Gastrocnemius medialis (tissue), 4 donors: ENCODE measurements at regions not wholly inside any gene's neighbourhood (a gene's known extent, or its start where the extent isn't known, plus 50 kb on each side); places are given as distances from the start of the nearest gene placed in this dataset.
"Not testable (repeated sequence)": the region's sequence is repeated elsewhere in the genome, so short reads cannot be mapped to it uniquely, and the experiment has no call there.

ENCODE experiments used
- ATAC-seq, 2 donors: fragments of 150-250 bp; one replicate each; pipeline ENCODE4 v1.9.1; 2016
- DNase-seq, 2 donors: peaks; one replicate each; pipeline ENCODE4 v3.0.0-alpha.2; 2019
- H3K27ac ChIP-seq, 4 donors: fragments of 200-600 bp; sonication (generic); 1 replicate in 1 of 4; 2 replicates in 3 of 4; pipeline ENCODE4 v1.5.1; 2016 to 2018; ENCODE audit warnings: mild to moderate bottlenecking in 2 of 4, moderate library complexity in 1 of 4
- H3K27me3 ChIP-seq, 3 donors: fragments of 200-600 bp; sonication (generic) in 2 of 3; 1 replicate in 1 of 3; 2 replicates in 2 of 3; pipeline versions ENCODE4 v1.5.1 to v1.6.0; 2016 to 2019; ENCODE audit warnings: mild to moderate bottlenecking in 1 of 3, moderate library complexity in 1 of 3
- H3K36me3 ChIP-seq, 2 donors: fragments of 200-600 bp; sonication (generic) in 1 of 2; one replicate each; pipeline ENCODE4 v1.5.1; 2017 to 2018
- H3K4me1 ChIP-seq, 2 donors: fragments of 200-600 bp; sonication (generic) in 1 of 2; one replicate each; pipeline ENCODE4 v1.5.1; 2016 to 2017; ENCODE audit warnings: mild to moderate bottlenecking in 2 of 2
- H3K4me3 ChIP-seq, 4 donors: fragments of 200-600 bp; sonication (generic) in 3 of 4; 1 replicate in 1 of 4; 2 replicates in 3 of 4; pipeline ENCODE4 v1.5.1; 2016 to 2019; ENCODE audit warnings: mild to moderate bottlenecking in 2 of 4
- H3K9me3 ChIP-seq, 3 donors: fragments of 200-600 bp; sonication (generic) in 2 of 3; 1 replicate in 1 of 3; 2 replicates in 2 of 3; pipeline ENCODE4 v1.5.1; 2016 to 2019
- CTCF ChIP-seq, 5 experiments: fragments of 450-650 bp in 3 of 5; fragments of 200-600 bp in 2 of 5; sonication (generic) in 2 of 5; IDR thresholded peaks in 4 of 5; conservative IDR thresholded peaks in 1 of 5; 1 replicate in 4 of 5; 2 replicates in 1 of 5; pipeline ENCODE4 v1.5.1; 2016 to 2019; ENCODE audit warnings: antibody characterized with exemption in 5 of 5, mild to moderate bottlenecking in 3 of 5, moderate library complexity in 3 of 5
- POLR2A ChIP-seq, 2 donors: fragments of 450-650 bp; IDR thresholded peaks; one replicate each; pipeline ENCODE4 v1.6.1; 2017; ENCODE audit warnings: antibody characterized with exemption in 2 of 2, mild to moderate bottlenecking in 2 of 2, moderate library complexity in 2 of 2
- in situ Hi-C, 4 donors: fragments of 200-750 bp; cut with MboI; loops; one replicate each; pipeline versions ENCODE4 v1.15.0 to v1.8.0; 2017; ENCODE audit warnings: low sequenced_read_pairs in 4 of 4
- intact Hi-C: fragments of 100-400 bp; cut with DNase I; formaldehyde crosslinking; loops from one replicate; pipeline ENCODE4 v1.15.1; 2023; ENCODE audit warnings: low total_unique reads

- no peaks in the 10 kb centered on the region for H3K27me3 ChIP-seq
- in situ Hi-C loops, result no loop called here
- TF ChIP-seq CTCF (IDR thresholded peaks at IDR 0.05 in 4 of 5, conservative IDR thresholded peaks at IDR 0.05 in 1 of 5), result no peak
- TF ChIP-seq POLR2A (IDR thresholded peaks at IDR 0.05), result no peak
- H3K36me3 ChIP-seq, result no peaks in the 10 kb centered on the region
- ATAC-seq, result no peak
- intact Hi-C loops, result no loop called here
- H3K9me3 ChIP-seq, result no peaks in the 10 kb centered on the region
- H3K27ac ChIP-seq, result no peak overlapping the region
- H3K4me1 ChIP-seq, result no peaks in the 10 kb centered on the region
- no peak overlapping the region for H3K4me3 ChIP-seq
- DNase-seq, result no peak
Measured at GRCh38 chr14:27278341-27278740, 680.5 kb upstream of the NOVA1 start.

- no peaks in the 10 kb centered on the region for H3K36me3 ChIP-seq
- no peak for TF ChIP-seq CTCF (IDR thresholded peaks at IDR 0.05 in 4 of 5, conservative IDR thresholded peaks at IDR 0.05 in 1 of 5)
- TF ChIP-seq POLR2A (IDR thresholded peaks at IDR 0.05), result no peak
- no peak overlapping the region for H3K27ac ChIP-seq
- in situ Hi-C loops, result no loop called here
- H3K9me3 ChIP-seq, result no peaks in the 10 kb centered on the region
- no peak for DNase-seq
- no peak for ATAC-seq
- H3K4me3 ChIP-seq, result no peak overlapping the region
- H3K4me1 ChIP-seq, result no peaks in the 10 kb centered on the region
- H3K27me3 ChIP-seq, result no peaks in the 10 kb centered on the region
- intact Hi-C loops, result no loop called here
Measured at GRCh38 chr14:27305441-27305945, 707.7 kb upstream of the NOVA1 start.

- H3K27me3 ChIP-seq, H3K36me3 ChIP-seq, ATAC-seq, H3K27ac ChIP-seq, H3K4me1 ChIP-seq, H3K4me3 ChIP-seq, in situ Hi-C loops, DNase-seq, H3K9me3 ChIP-seq: not testable (repeated sequence)
- intact Hi-C loops, result loop anchor here (5.0 kb wide), 1 partner anchor 685 kb away; no protein-coding TSS in a partner anchor
Measured at GRCh38 chr14:27312730-27313129, 714.9 kb upstream of the NOVA1 start.

GRCh38 chr14:27314231-27314630, 716.4 kb upstream of the NOVA1 start:
- Histone ChIP-seq H3K4me3 (no peak overlapping the region), H3K4me1 (no peaks in the 10 kb centered on the region), H3K9me3 (no peaks in the 10 kb centered on the region), H3K27me3 (no peaks in the 10 kb centered on the region), H3K27ac (no peak overlapping the region), H3K36me3 (no peaks in the 10 kb centered on the region)
- in situ Hi-C loops (no loop called here), intact Hi-C loops (loop anchor here (5.0 kb wide), 1 partner anchor 687 kb away; no protein-coding TSS in a partner anchor)
- no peak for TF ChIP-seq POLR2A (IDR thresholded peaks at IDR 0.05)
- TF ChIP-seq CTCF (IDR thresholded peaks at IDR 0.05 in 4 of 5, conservative IDR thresholded peaks at IDR 0.05 in 1 of 5), result no peak
- no peak for DNase-seq
- ATAC-seq, result no peak

- no peak overlapping the region for H3K4me3 ChIP-seq
- no peak for ATAC-seq
- DNase-seq, result no peak
- H3K27me3 ChIP-seq, result no peaks in the 10 kb centered on the region
- TF ChIP-seq CTCF (IDR thresholded peaks at IDR 0.05 in 4 of 5, conservative IDR thresholded peaks at IDR 0.05 in 1 of 5) (no peak), POLR2A (IDR thresholded peaks at IDR 0.05) (no peak)
- in situ Hi-C loops, result no loop called here
- H3K4me1 ChIP-seq, result no peaks in the 10 kb centered on the region
- H3K27ac ChIP-seq, result no peak overlapping the region
- intact Hi-C loops, result no loop called here
- H3K9me3 ChIP-seq, result no peaks in the 10 kb centered on the region
- H3K36me3 ChIP-seq, result no peaks in the 10 kb centered on the region
Measured at GRCh38 chr14:27315477-27315876, 717.6 kb upstream of the NOVA1 start.
